GM10248 (cell line): ENCODE measurements at regions not wholly inside any gene's neighbourhood (a gene's known extent, or its start where the extent isn't known, plus 50 kb on each side); places are given as distances from the start of the nearest gene placed in this dataset.

ENCODE experiments used
- CTCF ChIA-PET: fragments of 300-600 bp; sonication (Branson Sonifier 250); formaldehyde crosslinking; extraction: SDS; loops from one replicate; lab custom pipeline; 2021; ENCODE audit warnings: antibody characterized with exemption; lab: Yijun Ruan, JAX
- POLR2A ChIA-PET: fragments of 350-650 bp; sonication (Branson Sonifier 250); formaldehyde crosslinking; extraction: SDS; loops from one replicate; lab custom pipeline; 2020; ENCODE audit warnings: antibody characterized with exemption; lab: Yijun Ruan, JAX
- DNase-seq: peaks from one replicate; pipeline ENCODE4 v3.0.0; 2012; ENCODE audit errors: extremely low spot score
- TF ChIP-seq, protein P1 (sequence below): IDR thresholded peaks from 2 replicates; pipeline ENCODE4 v1.5.1; 2012; ENCODE audit warnings: mild to moderate bottlenecking, low read depth; ENCODE audit errors: extremely low read depth, missing control alignments, control extremely low read depth

DNA sequence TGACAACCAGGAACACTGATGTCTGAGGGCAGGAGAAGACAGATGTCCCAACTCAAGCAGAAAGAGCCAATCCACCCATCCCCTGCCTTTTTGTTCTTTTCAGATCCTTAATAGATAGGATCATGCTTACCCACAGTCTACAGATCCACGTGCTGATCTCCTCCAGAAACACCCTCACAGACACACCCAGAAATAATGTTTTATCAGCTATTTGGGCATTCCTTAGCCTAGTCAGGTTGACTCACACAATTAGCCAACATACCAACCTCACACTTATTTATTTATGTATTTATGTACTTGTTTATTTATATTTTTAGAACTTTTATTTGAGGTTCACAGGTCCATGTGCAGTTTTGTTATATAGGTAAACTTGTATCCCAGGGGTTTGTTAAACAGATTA lies 151.5 kb upstream of the IL12B start:
- TF ChIP-seq, protein P1, sequence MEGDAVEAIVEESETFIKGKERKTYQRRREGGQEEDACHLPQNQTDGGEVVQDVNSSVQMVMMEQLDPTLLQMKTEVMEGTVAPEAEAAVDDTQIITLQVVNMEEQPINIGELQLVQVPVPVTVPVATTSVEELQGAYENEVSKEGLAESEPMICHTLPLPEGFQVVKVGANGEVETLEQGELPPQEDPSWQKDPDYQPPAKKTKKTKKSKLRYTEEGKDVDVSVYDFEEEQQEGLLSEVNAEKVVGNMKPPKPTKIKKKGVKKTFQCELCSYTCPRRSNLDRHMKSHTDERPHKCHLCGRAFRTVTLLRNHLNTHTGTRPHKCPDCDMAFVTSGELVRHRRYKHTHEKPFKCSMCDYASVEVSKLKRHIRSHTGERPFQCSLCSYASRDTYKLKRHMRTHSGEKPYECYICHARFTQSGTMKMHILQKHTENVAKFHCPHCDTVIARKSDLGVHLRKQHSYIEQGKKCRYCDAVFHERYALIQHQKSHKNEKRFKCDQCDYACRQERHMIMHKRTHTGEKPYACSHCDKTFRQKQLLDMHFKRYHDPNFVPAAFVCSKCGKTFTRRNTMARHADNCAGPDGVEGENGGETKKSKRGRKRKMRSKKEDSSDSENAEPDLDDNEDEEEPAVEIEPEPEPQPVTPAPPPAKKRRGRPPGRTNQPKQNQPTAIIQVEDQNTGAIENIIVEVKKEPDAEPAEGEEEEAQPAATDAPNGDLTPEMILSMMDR: no peak
- DNase-seq: no peak
- ChIA-PET CTCF (no interaction called here), POLR2A (no interaction called here)

DNA sequence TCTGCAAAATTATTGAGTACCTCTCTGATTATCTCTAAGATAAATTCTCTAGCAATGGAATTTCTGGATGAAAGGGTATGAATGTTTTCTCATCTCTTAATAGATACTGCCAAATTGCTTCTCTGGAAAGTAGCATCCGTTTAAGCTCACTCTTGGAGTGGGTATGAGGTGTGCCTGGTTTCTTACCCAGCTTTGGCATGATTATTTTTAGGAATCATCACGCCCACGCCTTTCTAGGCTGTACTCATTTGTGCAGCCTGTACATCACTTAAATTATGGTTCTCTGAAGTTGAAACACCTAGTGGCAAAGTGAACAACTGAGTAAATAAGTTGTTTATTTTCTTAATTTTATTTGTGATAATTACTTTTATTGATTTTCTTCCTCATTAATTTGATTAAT lies 156.5 kb upstream of the IL12B start:
- ChIA-PET POLR2A (no interaction called here), CTCF (no interaction called here)
- TF ChIP-seq, protein P1: no peak
- no peak for DNase-seq

DNA sequence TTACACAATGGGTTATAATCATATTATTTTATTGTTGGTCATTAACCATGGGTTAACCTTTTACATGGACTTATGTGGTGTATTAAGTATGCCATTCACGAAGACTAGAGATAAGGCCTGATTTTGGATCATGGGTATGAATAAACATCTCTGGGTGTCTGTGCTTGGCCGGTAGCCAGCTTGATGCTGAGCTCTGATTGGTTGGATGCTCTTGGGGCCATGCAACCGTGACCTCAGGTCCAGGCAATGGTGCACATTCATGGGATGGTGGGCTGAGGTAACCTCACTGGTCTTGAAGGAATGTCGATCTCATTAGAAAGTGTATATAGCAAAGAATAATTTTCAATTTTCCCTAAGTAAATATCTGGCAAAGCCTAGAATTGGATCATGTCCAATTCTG lies 158.2 kb upstream of the IL12B start:
- TF ChIP-seq, protein P1: no peak
- ChIA-PET POLR2A (no interaction called here), CTCF (no interaction called here)
- no peak for DNase-seq

DNA sequence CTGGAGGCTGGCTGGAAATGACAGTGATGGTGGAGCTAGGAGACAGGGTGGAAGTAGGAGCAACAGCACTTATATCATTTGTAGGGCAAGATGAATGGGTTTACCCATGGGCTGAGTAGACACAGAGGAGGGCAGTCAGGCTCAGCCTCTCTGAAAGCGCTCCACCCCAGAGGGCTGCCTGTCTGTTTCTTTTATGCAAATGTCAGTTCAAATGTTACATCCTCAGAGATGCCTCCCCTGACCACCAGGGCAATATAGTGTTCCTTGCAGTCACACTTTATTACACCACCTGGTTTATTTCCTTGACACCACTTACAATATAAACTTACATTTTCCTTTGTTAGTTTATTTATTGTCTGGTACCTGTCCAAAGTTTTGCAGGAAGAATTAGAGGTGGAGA lies 159.5 kb upstream of the IL12B start:
- TF ChIP-seq, protein P1: no peak
- DNase-seq: no peak
- ChIA-PET POLR2A (no interaction called here), CTCF (interaction anchor here (0.9 kb wide), 1 partner anchor 41 kb away, joined by 3 read pairs; no protein-coding TSS in a partner anchor)

DNA sequence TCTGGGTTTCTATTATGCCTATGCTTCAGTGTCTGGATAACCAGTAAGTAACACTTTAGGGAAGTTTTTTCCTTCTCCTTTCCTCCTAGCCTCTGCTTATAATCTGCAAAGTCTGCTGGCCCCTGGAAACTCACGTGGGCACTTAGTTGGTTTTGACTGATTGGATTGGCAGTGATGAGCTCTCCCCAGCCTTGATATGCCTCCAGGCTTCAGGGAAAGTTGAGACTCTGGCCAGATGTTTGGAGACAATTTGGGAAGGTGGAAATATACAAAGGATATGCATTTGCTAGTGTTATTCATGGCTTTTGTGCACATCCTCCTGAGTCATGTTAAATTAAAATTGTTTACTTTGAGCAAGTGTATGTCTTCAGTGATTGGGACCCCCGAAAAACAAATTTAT lies 160.2 kb upstream of the IL12B start:
- no peak for DNase-seq
- CTCF ChIA-PET: interaction anchor here (0.9 kb wide), 1 partner anchor 41 kb away, joined by 3 read pairs; no protein-coding TSS in a partner anchor
- TF ChIP-seq, protein P1: no peak
- POLR2A ChIA-PET: no interaction called here

DNA sequence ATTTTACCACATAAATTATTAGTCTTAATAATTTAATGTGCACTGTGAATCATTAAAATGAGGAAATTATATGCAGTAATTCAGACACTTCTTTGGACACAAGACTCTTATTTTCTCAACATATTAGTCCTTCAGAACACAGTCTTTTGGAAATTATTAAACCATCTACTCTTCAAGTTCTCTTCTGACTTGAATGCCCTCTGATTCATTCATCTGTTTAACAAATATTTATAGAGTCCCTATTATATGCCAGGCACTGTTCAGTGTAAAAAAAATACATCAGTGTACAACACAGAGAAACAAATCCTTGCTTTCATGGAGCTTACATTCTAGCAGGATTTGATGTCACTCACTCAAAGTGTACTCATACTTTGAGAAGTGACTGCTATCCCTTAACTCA lies 163.4 kb upstream of the IL12B start:
- no peak for DNase-seq
- POLR2A ChIA-PET: no interaction called here
- TF ChIP-seq, protein P1: no peak
- CTCF ChIA-PET: interaction anchor here (1.3 kb wide), 1 partner anchor 10 kb away, joined by 3 read pairs; no protein-coding TSS in a partner anchor

DNA sequence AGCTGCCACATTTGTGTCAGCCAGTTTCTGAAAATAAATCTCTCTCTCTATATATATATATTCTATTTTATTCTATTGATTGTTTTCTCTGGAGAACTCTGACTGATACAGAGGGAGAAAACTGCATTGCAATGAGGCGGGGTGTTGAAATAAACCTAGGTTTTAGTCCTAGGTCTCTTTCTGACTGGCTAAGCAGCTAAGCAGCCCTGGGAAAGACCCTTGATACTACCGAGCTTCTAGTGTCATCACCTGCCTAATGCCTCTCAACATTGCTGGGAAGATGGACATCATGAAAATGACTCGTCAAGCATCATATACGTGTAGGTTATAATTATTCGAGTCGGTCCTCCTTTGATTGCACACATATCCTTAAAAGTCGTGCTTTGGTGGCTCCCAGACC lies 166.5 kb upstream of the IL12B start:
- ChIA-PET CTCF (no interaction called here), POLR2A (no interaction called here)
- TF ChIP-seq, protein P1: no peak
- no peak for DNase-seq
